Fibroblast of pulmonary artery (primary cell): ENCODE measurements at regions not wholly inside any gene's neighbourhood (a gene's known extent, or its start where the extent isn't known, plus 50 kb on each side); places are given as distances from the start of the nearest gene placed in this dataset.

Experiments
- DNase-seq: peaks from one replicate; pipeline ENCODE4 v3.0.0-alpha.2; 2010; ENCODE audit warnings: low read depth
- H3K4me3 ChIP-seq: replicated peaks from 2 replicates; pipeline ENCODE4 v1.5.1; 2011; ENCODE audit warnings: low read depth, mild to moderate bottlenecking, control low read depth, low read length, moderate library complexity
- CTCF ChIP-seq: IDR thresholded peaks from 2 replicates; pipeline ENCODE4 v1.5.1; 2011; ENCODE audit warnings: mild to moderate bottlenecking, control low read depth, low read length, inconsistent platforms; ENCODE audit errors: missing control alignments

DNA sequence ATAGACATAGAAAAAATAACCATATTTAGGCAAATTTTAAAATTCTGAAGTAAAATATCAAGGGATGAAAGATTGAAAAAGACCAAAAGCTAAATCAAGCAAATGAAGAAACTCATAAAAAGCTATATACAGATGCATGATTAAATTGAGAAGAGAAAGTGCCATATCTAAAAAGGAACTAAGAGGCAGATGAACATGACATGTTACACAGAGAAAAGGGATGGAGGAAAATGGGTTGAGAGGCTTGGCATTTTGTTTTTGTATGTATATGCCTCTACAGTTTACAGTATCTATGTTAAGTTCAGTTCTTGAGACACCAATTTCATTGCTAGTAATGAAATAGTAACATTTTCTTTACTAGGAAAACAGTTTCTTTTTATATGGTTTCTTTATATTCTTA lies 1507.4 kb upstream of the SPRY2 start:
- no peak for TF ChIP-seq CTCF
- H3K4me3 ChIP-seq = no peak overlapping the region
- no peak for DNase-seq

DNA sequence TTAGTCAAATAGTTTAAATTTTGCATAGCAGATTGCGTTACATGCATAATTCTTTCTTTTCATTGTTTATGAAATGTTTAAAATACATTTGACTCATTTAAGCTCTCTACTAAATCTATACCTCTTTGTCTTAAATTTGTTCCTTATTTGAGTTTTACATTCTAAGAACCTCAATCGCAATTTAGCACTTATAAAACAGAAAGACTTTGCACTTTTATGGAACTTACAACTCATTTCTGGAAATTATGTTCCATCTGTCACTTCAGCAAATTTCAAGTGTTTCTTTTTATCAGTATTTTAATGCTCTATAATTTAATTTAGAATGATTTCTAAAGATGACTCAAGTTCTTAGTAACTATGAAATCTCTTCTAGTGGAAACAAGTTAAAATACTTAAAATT lies 1505.8 kb upstream of the SPRY2 start:
- no peak for TF ChIP-seq CTCF
- no peak for DNase-seq
- H3K4me3 ChIP-seq = no peak overlapping the region

GRCh38 chr13:81821259-81821658 lies 1480.3 kb upstream of the SPRY2 start:
- no peak for TF ChIP-seq CTCF
- no peak for DNase-seq

DNA sequence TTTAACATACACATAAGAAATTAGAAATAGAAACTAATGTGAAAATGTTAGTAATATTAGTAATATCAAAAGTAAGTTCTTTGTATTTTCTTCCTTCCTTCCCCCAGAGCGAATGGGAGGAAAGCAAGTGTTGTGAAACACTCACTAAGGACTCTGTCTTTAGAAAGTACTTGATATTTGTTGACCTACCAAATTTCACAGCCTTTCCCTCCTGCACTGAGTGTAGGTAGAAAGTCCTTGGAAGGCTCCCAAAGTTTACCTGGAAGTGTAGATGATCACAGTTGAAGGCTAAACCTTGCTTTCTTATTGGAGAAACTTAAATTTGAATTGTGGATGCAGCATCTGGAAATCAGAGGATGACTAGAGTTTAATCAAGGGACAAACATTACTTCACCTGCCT lies 1459.5 kb upstream of the SPRY2 start:
- no peak for TF ChIP-seq CTCF
- DNase-seq = no peak
- no peak overlapping the region for H3K4me3 ChIP-seq

More at GRCh38 chr13:81821259-81821658, 1480.3 kb upstream of the SPRY2 start:
- no peak overlapping the region for H3K4me3 ChIP-seq

GRCh38 chr13:81795710-81796109 lies 1454.8 kb upstream of the SPRY2 start:
- no peak for TF ChIP-seq CTCF
- no peak for DNase-seq
- no peak overlapping the region for H3K4me3 ChIP-seq

DNA sequence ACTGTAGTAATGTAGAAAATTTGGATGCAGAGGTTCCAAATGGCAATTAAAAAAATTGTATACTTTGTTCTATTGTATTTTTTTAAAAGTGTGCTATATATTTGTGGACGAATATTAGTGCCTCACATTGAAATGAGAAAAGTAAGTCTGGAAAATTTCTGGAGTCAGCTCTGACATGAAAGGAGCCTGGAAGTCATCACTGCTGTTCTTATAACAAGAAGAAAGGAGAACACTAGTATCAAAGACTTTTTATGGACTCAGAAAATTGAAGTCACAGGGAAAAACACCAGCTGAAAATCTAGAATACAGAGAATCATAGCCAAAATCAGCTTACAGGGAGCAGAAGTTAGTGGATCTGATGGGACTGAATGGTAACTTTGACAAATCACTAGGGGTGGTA lies 1450.7 kb upstream of the SPRY2 start:
- DNase-seq = no peak
- no peak overlapping the region for H3K4me3 ChIP-seq
- TF ChIP-seq CTCF = no peak

- no peak for TF ChIP-seq CTCF
- no peak overlapping the region for H3K4me3 ChIP-seq
- DNase-seq = no peak
Measured at GRCh38 chr13:81781471-81781870, 1440.5 kb upstream of the SPRY2 start.
